Glomerular endothelial cell (primary cell): ENCODE measurements at regions not wholly inside any gene's neighbourhood (a gene's known extent, or its start where the extent isn't known, plus 50 kb on each side); places are given as distances from the start of the nearest gene placed in this dataset.

Experiments
- DNase-seq: peaks from one replicate; pipeline ENCODE4 v3.0.0-alpha.2; 2011; ENCODE audit warnings: low read depth, low spot score; ENCODE audit errors: extremely low read depth

- no peak for DNase-seq
These were observed 615.3 kb downstream of the BCL11A start for GRCh38 chr2:59938181-59938580.

- DNase-seq = no peak
These were observed 617.4 kb downstream of the BCL11A start for GRCh38 chr2:59936048-59936447.

DNA sequence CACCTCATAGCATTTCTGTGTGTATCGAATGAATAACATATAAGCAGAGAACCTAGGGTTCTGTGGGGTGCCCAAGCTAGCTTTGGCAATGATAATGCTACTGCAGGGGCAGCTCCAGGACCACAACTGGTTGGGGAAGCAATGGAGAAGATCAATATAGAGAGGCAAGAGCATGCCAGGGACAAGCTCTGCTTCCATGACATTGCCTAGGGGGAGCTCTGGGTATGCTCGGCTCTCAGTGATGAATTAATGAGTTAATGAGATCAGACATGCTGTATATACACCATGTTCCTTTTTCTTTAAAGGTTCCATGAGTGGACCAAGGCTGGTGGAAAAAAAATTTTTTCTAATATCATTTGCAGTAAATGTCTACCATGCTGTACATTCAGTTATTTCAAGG, 618.4 kb downstream of the BCL11A start:
- no peak for DNase-seq

GRCh38 chr2:59933948-59934347, 619.5 kb downstream of the BCL11A start:
- no peak for DNase-seq

DNA sequence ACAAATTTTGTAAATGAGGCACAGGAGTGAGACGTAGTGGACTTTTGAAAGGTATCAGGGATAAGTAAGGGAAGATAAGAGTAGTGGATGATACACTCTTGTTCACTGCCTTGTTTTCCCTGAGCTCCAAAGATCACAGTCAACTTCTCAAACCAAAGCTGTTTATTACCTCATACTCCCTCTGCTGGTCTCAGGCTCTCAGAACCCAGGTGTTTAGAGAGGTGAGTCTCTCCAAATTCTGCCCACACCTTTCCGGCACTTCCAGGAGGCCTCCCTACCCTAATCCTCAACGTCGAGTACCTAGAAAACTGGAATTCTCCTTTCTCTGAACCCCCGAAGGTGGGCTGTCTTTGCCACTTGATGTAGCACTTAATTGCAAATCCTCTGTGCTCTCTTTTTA, 621.1 kb downstream of the BCL11A start:
- no peak for DNase-seq

- DNase-seq = no peak
These were observed 623.0 kb downstream of the BCL11A start for GRCh38 chr2:59930430-59930829.

DNA sequence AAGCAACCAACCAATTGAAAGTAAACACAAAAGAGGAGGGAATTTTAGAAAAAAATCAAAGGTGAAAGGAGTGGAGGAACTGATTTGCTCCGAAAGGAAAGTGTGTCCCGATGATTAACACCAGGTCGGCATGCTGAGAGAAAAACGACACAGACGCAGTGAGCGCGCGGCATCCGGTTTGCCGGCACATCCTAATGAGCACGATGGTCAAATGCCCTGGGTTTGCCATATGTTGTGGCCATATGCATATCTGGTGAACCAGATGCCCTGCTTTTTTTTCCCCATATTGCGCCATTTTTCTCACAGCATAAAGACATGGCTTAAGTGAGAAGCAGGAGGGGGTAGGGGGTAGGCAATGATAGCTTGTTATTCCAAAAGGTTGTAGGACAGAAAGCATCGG, 626.7 kb downstream of the BCL11A start:
- DNase-seq = no peak

DNA sequence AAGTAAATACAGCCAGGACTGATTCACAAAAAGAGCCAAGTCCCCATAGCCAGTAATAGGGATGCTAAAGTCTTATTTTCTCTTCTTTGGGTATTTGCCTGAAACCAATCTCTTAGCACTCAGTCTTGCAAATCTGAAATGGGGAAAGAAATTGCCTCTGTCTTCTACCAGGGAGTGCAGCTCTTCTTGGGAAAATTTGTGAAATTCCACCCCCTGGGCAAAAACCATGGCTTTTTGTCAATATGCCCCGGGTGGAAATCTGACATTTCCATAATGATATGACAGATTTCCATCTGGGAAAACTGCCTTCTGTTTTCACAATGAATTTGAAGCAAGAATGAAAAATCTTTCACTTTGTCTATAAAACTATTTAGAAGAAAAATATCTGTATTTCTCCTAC, 628.1 kb downstream of the BCL11A start:
- DNase-seq = no peak

DNA sequence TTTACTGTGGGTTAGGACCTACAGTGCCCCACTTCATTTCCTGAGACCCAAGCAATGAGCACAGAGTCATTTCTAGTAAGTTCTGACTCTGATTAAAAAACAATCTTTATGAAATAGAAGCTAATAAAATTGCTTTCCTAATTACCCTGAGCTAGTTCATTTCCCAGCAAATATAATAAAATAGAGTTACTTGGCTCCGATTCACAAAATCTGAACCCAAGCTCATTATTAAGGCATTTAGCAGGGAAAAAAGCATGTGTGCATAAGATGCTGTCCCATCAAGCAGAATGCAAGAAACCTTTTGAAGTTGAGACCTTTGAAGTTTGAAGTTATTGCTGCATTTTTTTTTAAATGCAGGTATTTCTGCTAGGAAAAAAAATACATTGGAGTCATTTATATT, 629.1 kb downstream of the BCL11A start:
- no peak for DNase-seq

DNA sequence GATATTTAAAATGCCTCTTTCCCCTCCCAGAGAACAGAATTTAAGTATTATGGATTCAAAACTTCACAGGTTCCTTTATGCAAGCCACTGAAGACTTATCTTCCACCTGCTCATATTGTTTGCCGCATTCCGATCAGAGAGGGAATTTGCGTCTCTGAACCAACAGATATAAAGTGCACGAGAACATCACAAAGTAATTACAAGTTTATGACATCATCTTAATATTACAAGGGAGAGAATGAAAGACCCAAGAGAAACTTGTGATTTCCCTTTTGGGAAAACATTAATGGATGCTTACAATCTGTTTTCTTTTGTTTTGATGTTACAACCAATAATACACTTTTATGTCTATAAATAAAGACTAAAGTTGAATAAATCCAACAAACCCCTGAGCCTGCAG, 631.0 kb downstream of the BCL11A start:
- DNase-seq = no peak

DNA sequence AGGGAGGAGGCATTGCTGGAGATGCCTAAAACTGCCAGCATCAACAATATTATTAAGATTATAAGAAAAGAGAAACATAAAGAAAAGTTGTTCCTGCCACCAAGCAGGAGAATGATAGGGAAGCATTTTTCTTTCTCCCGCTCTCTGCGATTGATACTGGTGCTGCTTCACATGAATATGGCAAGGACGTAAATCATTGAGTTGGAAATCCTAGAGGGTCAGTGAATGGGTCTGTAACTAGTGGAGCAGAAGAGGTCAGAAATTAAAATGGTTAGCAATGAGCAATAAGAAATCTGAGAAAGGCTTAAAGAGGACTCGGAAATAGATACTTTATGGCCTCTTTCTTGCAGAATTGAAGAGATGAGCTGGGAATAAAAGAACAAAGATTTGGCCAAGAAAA, 631.7 kb downstream of the BCL11A start:
- DNase-seq = no peak

GRCh38 chr2:59920961-59921360, 632.5 kb downstream of the BCL11A start:
- DNase-seq = no peak

DNA sequence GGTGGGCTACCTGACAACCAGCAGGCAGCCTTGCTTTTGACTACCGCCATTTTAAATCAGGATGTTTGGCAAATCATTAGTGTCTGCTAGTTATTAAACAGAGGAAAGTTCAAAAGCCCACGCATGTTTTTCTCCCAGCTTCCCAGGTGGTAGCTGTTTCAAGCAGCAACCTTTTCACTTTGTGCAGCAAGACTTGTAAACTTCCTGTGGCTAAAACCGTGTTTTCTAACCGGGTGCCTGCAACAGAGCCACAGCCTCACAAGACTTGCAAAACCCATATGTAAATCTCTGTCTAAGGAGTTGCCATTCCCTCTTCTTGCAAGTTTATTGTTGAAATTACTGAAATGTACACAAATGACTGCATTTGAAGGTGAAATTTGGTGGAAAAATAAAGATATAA, 633.1 kb downstream of the BCL11A start:
- no peak for DNase-seq

- DNase-seq = no peak
These were observed 633.9 kb downstream of the BCL11A start for GRCh38 chr2:59919579-59919978.

DNA sequence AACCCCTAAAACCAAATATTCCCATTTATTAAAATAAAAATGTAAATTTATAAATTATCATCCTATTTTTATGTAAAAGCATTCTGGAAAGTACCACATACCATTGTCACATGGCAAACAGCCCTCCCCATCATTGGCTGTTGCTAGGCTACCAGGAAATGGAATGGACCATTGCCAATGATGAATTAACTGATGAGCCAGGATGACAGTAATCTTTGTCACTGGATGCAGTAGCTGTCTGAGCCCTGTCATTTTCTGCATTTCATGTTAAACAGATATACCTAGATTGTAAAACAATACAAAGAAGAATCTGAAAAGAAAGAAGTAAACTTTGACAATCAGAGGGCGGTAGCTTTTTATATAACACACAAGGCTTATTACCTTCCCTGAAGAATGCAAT, 641.4 kb downstream of the BCL11A start:
- no peak for DNase-seq

GRCh38 chr2:59910166-59910565, 643.3 kb downstream of the BCL11A start:
- no peak for DNase-seq

DNA sequence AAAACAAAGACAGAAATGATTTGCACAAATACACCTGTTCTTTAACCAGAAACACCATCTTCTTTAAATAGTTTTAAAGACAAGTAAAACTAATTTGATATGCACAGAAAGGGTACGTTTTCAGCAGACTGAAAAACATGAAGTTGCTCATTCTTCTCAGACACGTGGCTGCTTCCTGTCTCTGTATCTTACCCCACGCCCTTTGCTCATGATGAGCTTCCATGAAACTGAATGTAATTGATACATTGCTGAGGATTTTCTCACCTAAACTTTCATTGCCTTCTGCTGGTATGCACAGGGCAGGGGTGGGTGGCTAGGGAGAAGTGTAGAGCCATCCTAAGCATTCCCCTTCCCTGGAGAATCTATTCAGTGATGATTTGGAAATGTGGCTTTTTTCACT, 644.3 kb downstream of the BCL11A start:
- no peak for DNase-seq

GRCh38 chr2:59905731-59906130, 647.7 kb downstream of the BCL11A start:
- DNase-seq = no peak

- no peak for DNase-seq
These were observed 649.4 kb downstream of the BCL11A start for GRCh38 chr2:59903994-59904544.

DNA sequence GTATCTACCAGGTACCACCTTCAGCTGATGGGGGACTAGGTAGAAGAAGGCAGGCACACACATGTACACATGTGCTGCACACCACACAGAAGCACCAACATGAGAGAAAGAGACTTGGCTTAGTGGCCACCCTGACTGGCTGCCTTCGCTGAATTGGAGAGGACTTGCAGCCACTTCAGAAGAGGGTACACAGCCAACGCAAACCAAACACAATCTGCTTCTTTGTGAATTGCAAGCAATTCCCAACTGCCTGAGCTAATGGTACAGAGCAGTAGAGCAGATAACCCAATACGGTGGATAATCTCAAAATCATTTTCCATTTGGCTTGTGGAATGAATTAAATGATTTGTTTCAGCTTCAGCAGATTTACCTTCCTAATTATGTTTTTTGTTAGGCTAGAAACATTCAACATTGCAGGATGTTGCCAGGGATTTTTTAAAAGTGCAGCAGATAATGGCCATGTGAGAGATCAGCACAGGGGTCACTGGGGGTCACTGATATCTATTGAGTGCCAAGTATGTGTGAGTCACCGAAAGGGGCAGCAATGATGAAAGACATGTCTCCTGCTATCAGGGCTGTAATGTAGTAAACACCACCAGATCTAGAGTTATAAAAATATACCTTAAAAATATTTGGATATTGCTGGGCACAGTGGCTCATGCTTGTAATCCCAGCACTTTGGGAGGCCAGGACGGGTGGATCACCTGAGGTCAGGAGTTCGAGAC, 652.6 kb downstream of the BCL11A start:
- no peak for DNase-seq

GRCh38 chr2:59899692-59900091, 653.8 kb downstream of the BCL11A start:
- no peak for DNase-seq

DNA sequence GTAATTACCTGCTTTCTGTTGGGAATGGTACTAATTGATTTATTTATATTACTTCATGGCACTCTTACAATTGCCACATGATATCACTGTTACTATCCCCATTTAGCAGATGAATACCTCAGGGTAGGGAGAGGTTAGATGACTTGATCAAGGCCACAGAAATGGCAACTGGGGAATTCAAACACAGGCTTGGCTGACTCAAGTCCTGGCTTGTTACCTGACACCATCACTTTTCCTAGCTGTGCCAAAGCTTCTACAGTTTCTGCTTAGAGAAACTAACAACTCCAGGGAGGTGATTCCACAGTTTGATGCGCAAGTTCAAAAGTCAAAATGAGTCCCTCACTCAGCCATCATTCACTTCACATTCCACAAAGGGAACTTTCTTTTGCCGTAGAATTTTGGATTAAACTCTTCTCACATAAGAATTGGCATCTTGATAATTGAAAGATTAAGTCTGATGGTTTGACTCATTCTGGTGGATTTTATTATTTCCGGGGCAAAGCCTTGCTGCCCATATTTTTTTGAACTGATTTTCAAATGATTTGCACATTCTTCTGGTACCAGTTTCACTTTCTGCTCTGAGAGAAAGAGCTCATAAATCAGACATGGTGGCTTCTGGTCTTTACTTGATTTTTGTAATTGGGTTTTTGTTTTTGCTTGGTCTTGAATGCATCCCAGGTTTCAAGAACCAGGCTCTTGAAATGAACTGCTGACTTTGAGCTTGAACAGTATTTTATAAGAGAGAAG, 656.8 kb downstream of the BCL11A start:
- DNase-seq = no peak
